ENCODE measurements at regions not wholly inside any gene's neighbourhood (a gene's known extent, or its start where the extent isn't known, plus 50 kb on each side); places are given as distances from the start of the nearest gene placed in this dataset.

GRCh38 chr9:134214386-134214765 is 50.0 kb upstream of the RNU6ATAC start:
- H3K4me3 ChIP-seq (ENCODE audit: low read depth in 1 of 2, low read length in 2 of 2), result no peak overlapping the region
- no peaks in the 10 kb centered on the region for H3K27me3 ChIP-seq (ENCODE audit: control insufficient read depth in 1 of 2, insufficient read depth in 2 of 2, low read length in 2 of 2)
- H3K9ac ChIP-seq (ENCODE audit: low read depth in 1 of 2, low read length in 2 of 2), result no peak overlapping the region
- H3K4me1 ChIP-seq (ENCODE audit: control insufficient read depth in 1 of 2, insufficient read depth in 2 of 2, low read length in 2 of 2), result peaks cover 0 to 8% of the 10 kb centered on the region in 2 donors
- no peaks in the 10 kb centered on the region for H3K36me3 ChIP-seq (ENCODE audit: control insufficient read depth in 1 of 2, insufficient read depth in 2 of 2, low read length in 2 of 2)
- peaks cover 4 to 5% of the 10 kb centered on the region in 2 donors for H3K9me3 ChIP-seq (ENCODE audit: control insufficient read depth in 1 of 2, low read length in 2 of 2)
- peak overlapping the region; percentile 62 for H3K27ac ChIP-seq (ENCODE audit: low read depth, low read length)

GRCh38 chr9:134214766-134215419 is 50.5 kb upstream of the RNU6ATAC start:
- Histone ChIP-seq H3K9me3 (ENCODE audit: control insufficient read depth in 1 of 2, low read length in 2 of 2) (peaks cover 4 to 5% of the 10 kb centered on the region in 2 donors), H3K27me3 (ENCODE audit: control insufficient read depth in 1 of 2, insufficient read depth in 2 of 2, low read length in 2 of 2) (no peaks in the 10 kb centered on the region), H3K36me3 (ENCODE audit: control insufficient read depth in 1 of 2, insufficient read depth in 2 of 2, low read length in 2 of 2) (no peaks in the 10 kb centered on the region), H3K27ac (ENCODE audit: low read depth, low read length) (peak overlapping the region; percentile 62), H3K4me1 (ENCODE audit: control insufficient read depth in 1 of 2, insufficient read depth in 2 of 2, low read length in 2 of 2) (peaks cover 0 to 8% of the 10 kb centered on the region in 2 donors), H3K9ac (ENCODE audit: low read depth in 1 of 2, low read length in 2 of 2) (no peak overlapping the region), H3K4me3 (ENCODE audit: low read depth in 1 of 2, low read length in 2 of 2) (no peak overlapping the region)

GRCh38 chr9:134215420-134215698 is 51.0 kb upstream of the RNU6ATAC start:
- Histone ChIP-seq H3K27me3 (ENCODE audit: control insufficient read depth in 1 of 2, insufficient read depth in 2 of 2, low read length in 2 of 2) (no peaks in the 10 kb centered on the region), H3K9me3 (ENCODE audit: control insufficient read depth in 1 of 2, low read length in 2 of 2) (peaks cover 4 to 5% of the 10 kb centered on the region in 2 donors), H3K36me3 (ENCODE audit: control insufficient read depth in 1 of 2, insufficient read depth in 2 of 2, low read length in 2 of 2) (no peaks in the 10 kb centered on the region), H3K4me3 (ENCODE audit: low read depth in 1 of 2, low read length in 2 of 2) (no peak overlapping the region), H3K9ac (ENCODE audit: low read depth in 1 of 2, low read length in 2 of 2) (no peak overlapping the region), H3K27ac (ENCODE audit: low read depth, low read length) (peak overlapping the region; percentile 34), H3K4me1 (ENCODE audit: control insufficient read depth in 1 of 2, insufficient read depth in 2 of 2, low read length in 2 of 2) (peaks cover 0 to 8% of the 10 kb centered on the region in 2 donors)

- Histone ChIP-seq H3K27ac (ENCODE audit: low read depth, low read length) (peak overlapping the region; percentile 53), H3K27me3 (ENCODE audit: control insufficient read depth in 1 of 2, insufficient read depth in 2 of 2, low read length in 2 of 2) (no peaks in the 10 kb centered on the region), H3K9ac (ENCODE audit: low read depth in 1 of 2, low read length in 2 of 2) (no peak overlapping the region), H3K9me3 (ENCODE audit: control insufficient read depth in 1 of 2, low read length in 2 of 2) (peaks cover 4 to 5% of the 10 kb centered on the region in 2 donors), H3K36me3 (ENCODE audit: control insufficient read depth in 1 of 2, insufficient read depth in 2 of 2, low read length in 2 of 2) (no peaks in the 10 kb centered on the region), H3K4me3 (ENCODE audit: low read depth in 1 of 2, low read length in 2 of 2) (no peak overlapping the region), H3K4me1 (ENCODE audit: control insufficient read depth in 1 of 2, insufficient read depth in 2 of 2, low read length in 2 of 2) (peaks cover under 1 to 8% of the 10 kb centered on the region in 2 donors)
Measured at GRCh38 chr9:134215699-134216448, 51.5 kb upstream of the RNU6ATAC start.

- Histone ChIP-seq H3K9ac (ENCODE audit: low read depth in 1 of 2, low read length in 2 of 2) (no peak overlapping the region), H3K27me3 (ENCODE audit: control insufficient read depth in 1 of 2, insufficient read depth in 2 of 2, low read length in 2 of 2) (no peaks in the 10 kb centered on the region), H3K27ac (ENCODE audit: low read depth, low read length) (peak overlapping the region; percentile 53), H3K4me3 (ENCODE audit: low read depth in 1 of 2, low read length in 2 of 2) (no peak overlapping the region), H3K4me1 (ENCODE audit: control insufficient read depth in 1 of 2, insufficient read depth in 2 of 2, low read length in 2 of 2) (peaks cover 4 to 8% of the 10 kb centered on the region in 2 donors), H3K36me3 (ENCODE audit: control insufficient read depth in 1 of 2, insufficient read depth in 2 of 2, low read length in 2 of 2) (no peaks in the 10 kb centered on the region), H3K9me3 (ENCODE audit: control insufficient read depth in 1 of 2, low read length in 2 of 2) (peaks cover 4 to 5% of the 10 kb centered on the region in 2 donors)
Measured at GRCh38 chr9:134216449-134216951, 52.1 kb upstream of the RNU6ATAC start.

GRCh38 chr9:134216961-134217360 is 52.6 kb upstream of the RNU6ATAC start:
- H3K27me3 ChIP-seq (ENCODE audit: control insufficient read depth in 1 of 2, insufficient read depth in 2 of 2, low read length in 2 of 2), result peaks cover under 1 to 3% of the 10 kb centered on the region in 2 donors
- no peaks in the 10 kb centered on the region for H3K36me3 ChIP-seq (ENCODE audit: control insufficient read depth in 1 of 2, insufficient read depth in 2 of 2, low read length in 2 of 2)
- no peak overlapping the region for H3K27ac ChIP-seq (ENCODE audit: low read depth, low read length)
- no peak overlapping the region for H3K4me3 ChIP-seq (ENCODE audit: low read depth in 1 of 2, low read length in 2 of 2)
- H3K4me1 ChIP-seq (ENCODE audit: control insufficient read depth in 1 of 2, insufficient read depth in 2 of 2, low read length in 2 of 2), result peaks cover 4 to 8% of the 10 kb centered on the region in 2 donors
- H3K9me3 ChIP-seq (ENCODE audit: control insufficient read depth in 1 of 2, low read length in 2 of 2), result peaks cover 4 to 5% of the 10 kb centered on the region in 2 donors
- H3K9ac ChIP-seq (ENCODE audit: low read depth in 1 of 2, low read length in 2 of 2), result no peak overlapping the region

- peaks cover 3 to 8% of the 10 kb centered on the region in 2 donors for H3K27me3 ChIP-seq (ENCODE audit: control insufficient read depth in 1 of 2, insufficient read depth in 2 of 2, low read length in 2 of 2)
- H3K9ac ChIP-seq (ENCODE audit: low read depth in 1 of 2, low read length in 2 of 2), result no peak overlapping the region
- no peaks in the 10 kb centered on the region for H3K36me3 ChIP-seq (ENCODE audit: control insufficient read depth in 1 of 2, insufficient read depth in 2 of 2, low read length in 2 of 2)
- H3K4me1 ChIP-seq (ENCODE audit: control insufficient read depth in 1 of 2, insufficient read depth in 2 of 2, low read length in 2 of 2), result peaks cover 4 to 8% of the 10 kb centered on the region in 2 donors
- H3K4me3 ChIP-seq (ENCODE audit: low read depth in 1 of 2, low read length in 2 of 2), result no peak overlapping the region
- H3K9me3 ChIP-seq (ENCODE audit: control insufficient read depth in 1 of 2, low read length in 2 of 2), result peaks cover 3 to 4% of the 10 kb centered on the region in 2 donors
- no peak overlapping the region for H3K27ac ChIP-seq (ENCODE audit: low read depth, low read length)
Measured at GRCh38 chr9:134217431-134218210, 53.3 kb upstream of the RNU6ATAC start.

GRCh38 chr9:134218230-134218629 is 53.9 kb upstream of the RNU6ATAC start:
- no peaks in the 10 kb centered on the region for H3K36me3 ChIP-seq (ENCODE audit: control insufficient read depth in 1 of 2, insufficient read depth in 2 of 2, low read length in 2 of 2)
- peaks cover 3 to 8% of the 10 kb centered on the region in 2 donors for H3K27me3 ChIP-seq (ENCODE audit: control insufficient read depth in 1 of 2, insufficient read depth in 2 of 2, low read length in 2 of 2)
- no peak overlapping the region for H3K27ac ChIP-seq (ENCODE audit: low read depth, low read length)
- H3K9ac ChIP-seq (ENCODE audit: low read depth in 1 of 2, low read length in 2 of 2), result no peak overlapping the region
- no peak overlapping the region for H3K4me3 ChIP-seq (ENCODE audit: low read depth in 1 of 2, low read length in 2 of 2)
- no peaks in the 10 kb centered on the region for H3K9me3 ChIP-seq (ENCODE audit: control insufficient read depth in 1 of 2, low read length in 2 of 2)
- peaks cover 5 to 8% of the 10 kb centered on the region in 2 donors for H3K4me1 ChIP-seq (ENCODE audit: control insufficient read depth in 1 of 2, insufficient read depth in 2 of 2, low read length in 2 of 2)

- Histone ChIP-seq H3K9ac (ENCODE audit: low read depth in 1 of 2, low read length in 2 of 2) (no peak overlapping the region), H3K36me3 (ENCODE audit: control insufficient read depth in 1 of 2, insufficient read depth in 2 of 2, low read length in 2 of 2) (no peaks in the 10 kb centered on the region), H3K9me3 (ENCODE audit: control insufficient read depth in 1 of 2, low read length in 2 of 2) (no peaks in the 10 kb centered on the region), H3K4me1 (ENCODE audit: control insufficient read depth in 1 of 2, insufficient read depth in 2 of 2, low read length in 2 of 2) (peaks cover 10 to 15% of the 10 kb centered on the region in 2 donors), H3K4me3 (ENCODE audit: low read depth in 1 of 2, low read length in 2 of 2) (no peak overlapping the region), H3K27me3 (ENCODE audit: control insufficient read depth in 1 of 2, insufficient read depth in 2 of 2, low read length in 2 of 2) (peaks cover 3 to 8% of the 10 kb centered on the region in 2 donors), H3K27ac (ENCODE audit: low read depth, low read length) (no peak overlapping the region)
Measured at GRCh38 chr9:134219646-134220060, 55.3 kb upstream of the RNU6ATAC start.

GRCh38 chr9:134220311-134220710 is 55.9 kb upstream of the RNU6ATAC start:
- Histone ChIP-seq H3K9ac (ENCODE audit: low read depth in 1 of 2, low read length in 2 of 2) (no peak overlapping the region), H3K27ac (ENCODE audit: low read depth, low read length) (no peak overlapping the region), H3K4me3 (ENCODE audit: low read depth in 1 of 2, low read length in 2 of 2) (no peak overlapping the region), H3K36me3 (ENCODE audit: control insufficient read depth in 1 of 2, insufficient read depth in 2 of 2, low read length in 2 of 2) (no peaks in the 10 kb centered on the region), H3K4me1 (ENCODE audit: control insufficient read depth in 1 of 2, insufficient read depth in 2 of 2, low read length in 2 of 2) (peaks cover 7 to 15% of the 10 kb centered on the region in 2 donors), H3K27me3 (ENCODE audit: control insufficient read depth in 1 of 2, insufficient read depth in 2 of 2, low read length in 2 of 2) (peaks cover 6 to 8% of the 10 kb centered on the region in 2 donors), H3K9me3 (ENCODE audit: control insufficient read depth in 1 of 2, low read length in 2 of 2) (no peaks in the 10 kb centered on the region)

Data from duodenal mucosa (tissue), 2 donors.